WERI-Rb-1 (cell line): ENCODE measurements at regions not wholly inside any gene's neighbourhood (a gene's known extent, or its start where the extent isn't known, plus 50 kb on each side); places are given as distances from the start of the nearest gene placed in this dataset.

Experiments
- DNase-seq: peaks from one replicate; pipeline ENCODE4 v3.0.0-alpha.2; 2020
- H3K27ac ChIP-seq: fragments of 250-450 bp; sonication (Bioruptor Pico); 2 replicates; pipeline ENCODE4 v1.5.1; 2020; ENCODE audit warnings: mild to moderate bottlenecking, moderate library complexity
- H3K27me3 ChIP-seq: fragments of 250-450 bp; sonication (Bioruptor Pico); 2 replicates; pipeline ENCODE4 v1.5.1; 2021; ENCODE audit warnings: mild to moderate bottlenecking, low read depth, moderate library complexity; ENCODE audit not compliant: insufficient read depth, severe bottlenecking
- H3K36me3 ChIP-seq: fragments of 250-450 bp; sonication (Bioruptor Pico); 2 replicates; pipeline ENCODE4 v1.5.1; 2020; ENCODE audit warnings: mild to moderate bottlenecking, moderate library complexity
- H3K4me3 ChIP-seq: 2 replicates; pipeline ENCODE4 v1.5.1; 2011; ENCODE audit warnings: low read depth, mild to moderate bottlenecking, control low read depth, low read length
- H3K9me3 ChIP-seq: fragments of 250-450 bp; sonication (Bioruptor Pico); 2 replicates; pipeline ENCODE4 v1.5.1; 2021; ENCODE audit warnings: mild to moderate bottlenecking, moderate library complexity; ENCODE audit not compliant: severe bottlenecking
- CTCF ChIP-seq: IDR thresholded peaks from 2 replicates; pipeline ENCODE4 v1.5.1; 2011; ENCODE audit warnings: low read depth, mild to moderate bottlenecking, control low read depth, inconsistent platforms, low read length

DNA sequence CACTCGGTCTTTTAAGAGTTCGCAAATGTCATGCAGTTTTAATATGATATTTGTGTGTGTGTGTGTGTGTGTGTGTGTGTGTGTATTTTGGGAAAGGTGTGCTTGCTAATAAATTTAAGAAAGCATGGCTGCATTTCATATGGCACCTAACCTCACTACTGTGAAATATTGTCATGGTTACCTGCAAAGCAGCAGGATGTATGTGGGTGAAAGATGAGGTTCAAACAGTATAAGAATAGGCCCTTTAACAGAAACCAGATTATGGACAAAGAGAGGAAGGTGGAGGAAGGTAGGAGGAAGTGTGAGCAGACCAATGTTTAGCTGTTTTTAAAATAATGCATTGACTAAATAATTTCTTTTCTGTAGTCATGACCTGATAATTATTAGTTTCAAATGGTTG, 73.5 kb upstream of the CACNA2D1 start:
- no peak for TF ChIP-seq CTCF
- Histone ChIP-seq H3K27me3 (no peaks in the 10 kb centered on the region), H3K36me3 (no peaks in the 10 kb centered on the region)

GRCh38 chr7:82511542-82511941, 68.0 kb upstream of the CACNA2D1 start:
- TF ChIP-seq CTCF = no peak
- no peak overlapping the region for H3K4me3 ChIP-seq
- H3K36me3 ChIP-seq = no peaks in the 10 kb centered on the region
- H3K9me3 ChIP-seq = no peaks in the 10 kb centered on the region
- H3K27ac ChIP-seq = no peak overlapping the region
- DNase-seq = no peak
- no peaks in the 10 kb centered on the region for H3K27me3 ChIP-seq

More for the DNA sequence above, 73.5 kb upstream of the CACNA2D1 start:
- no peak for DNase-seq
- Histone ChIP-seq H3K4me3 (no peak overlapping the region), H3K9me3 (no peaks in the 10 kb centered on the region), H3K27ac (no peak overlapping the region)

DNA sequence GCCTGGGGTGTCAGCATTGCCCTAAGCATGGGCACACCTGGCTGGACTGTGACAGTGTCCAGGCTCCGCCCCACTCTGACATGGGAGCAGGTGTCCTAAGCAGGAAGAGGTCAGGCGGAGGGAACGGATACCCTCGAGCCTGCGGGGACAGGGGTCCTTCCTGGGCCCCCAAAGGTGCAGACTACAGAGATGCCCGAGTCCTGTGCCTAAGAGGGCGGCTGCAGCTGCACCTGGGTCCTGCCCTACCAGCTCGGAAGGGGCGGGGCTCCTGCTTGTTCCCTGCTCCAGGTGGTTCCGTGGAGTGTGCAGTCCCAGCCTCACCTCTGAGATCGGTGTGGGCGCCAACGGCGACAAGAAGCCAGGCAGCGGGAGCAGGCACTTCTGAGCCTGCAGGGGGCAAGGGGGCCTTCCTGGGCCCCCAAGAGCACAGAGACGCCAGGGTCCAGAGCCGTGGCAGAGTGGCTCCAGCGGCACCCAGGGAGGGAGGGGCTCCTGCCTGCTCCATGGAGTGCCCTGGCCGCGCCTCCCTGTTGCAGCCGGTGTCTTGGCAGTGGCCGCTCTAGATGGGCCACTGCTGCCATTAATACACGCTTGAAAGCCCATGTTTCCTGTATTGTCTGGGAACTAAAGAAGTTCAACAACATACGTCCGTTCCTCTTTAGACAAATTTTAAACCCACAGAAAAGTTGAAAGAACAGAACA, 64.5 kb upstream of the CACNA2D1 start:
- H3K4me3 ChIP-seq = no peak overlapping the region
- DNase-seq = no peak
- H3K27ac ChIP-seq = no peak overlapping the region
- no peak for TF ChIP-seq CTCF
- no peaks in the 10 kb centered on the region for H3K9me3 ChIP-seq
- H3K36me3 ChIP-seq = no peaks in the 10 kb centered on the region
- H3K27me3 ChIP-seq = no peaks in the 10 kb centered on the region

GRCh38 chr7:82507365-82507975, 63.9 kb upstream of the CACNA2D1 start:
- Histone ChIP-seq H3K27me3 (no peaks in the 10 kb centered on the region), H3K4me3 (no peak overlapping the region), H3K9me3 (no peaks in the 10 kb centered on the region), H3K27ac (no peak overlapping the region), H3K36me3 (no peaks in the 10 kb centered on the region)
- no peak for DNase-seq
- no peak for TF ChIP-seq CTCF

DNA sequence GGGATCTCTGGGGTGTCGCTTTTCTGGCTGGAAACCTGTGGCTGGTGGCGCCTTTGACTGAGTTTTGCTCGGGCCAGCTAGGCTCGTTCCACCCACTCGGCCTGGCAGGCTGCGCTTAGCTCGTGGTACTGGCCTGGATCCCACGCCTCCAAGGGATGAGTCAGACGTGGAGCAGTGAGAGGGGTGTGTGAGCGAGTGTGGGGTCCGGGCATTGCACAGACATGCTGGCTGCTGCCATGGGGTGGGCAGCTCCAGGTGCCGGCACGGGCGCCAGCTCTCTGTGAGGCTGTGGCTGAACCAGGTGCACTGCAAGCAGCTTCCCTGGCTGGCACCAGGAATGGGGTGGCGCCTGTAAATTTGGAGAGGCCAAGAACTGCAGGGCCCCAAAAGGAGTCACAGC, 63.1 kb upstream of the CACNA2D1 start:
- H3K36me3 ChIP-seq = no peaks in the 10 kb centered on the region
- no peak overlapping the region for H3K4me3 ChIP-seq
- no peak for DNase-seq

More for the DNA sequence above, 63.1 kb upstream of the CACNA2D1 start:
- Histone ChIP-seq H3K27ac (no peak overlapping the region), H3K27me3 (no peaks in the 10 kb centered on the region), H3K9me3 (no peaks in the 10 kb centered on the region)
- no peak for TF ChIP-seq CTCF
